ENCODE measurements at regions not wholly inside any gene's neighbourhood (a gene's known extent, or its start where the extent isn't known, plus 50 kb on each side); places are given as distances from the start of the nearest gene placed in this dataset.

- TF ChIP-seq MTA1 (CRISPR knock-in tag; IDR thresholded peaks at IDR 0.05; ENCODE audit: borderline replicate concordance) (no peak), FLYWCH1 (CRISPR knock-in tag; IDR thresholded peaks at IDR 0.05) (no peak), HNRNPH1 (optimal IDR thresholded peaks at IDR 0.05; ENCODE audit: low read depth, low read length) (no peak), RBM39 (IDR thresholded peaks at IDR 0.05; ENCODE audit: low read depth, low read length, poor library complexity, severe bottlenecking) (no peak), ZNF333 (CRISPR knock-in tag; IDR thresholded peaks at IDR 0.05; ENCODE audit: borderline replicate concordance) (no peak), ZBTB26 (CRISPR knock-in tag; IDR thresholded peaks at IDR 0.05; ENCODE audit: borderline replicate concordance) (no peak)
- TF ChIP-seq, protein P1, sequence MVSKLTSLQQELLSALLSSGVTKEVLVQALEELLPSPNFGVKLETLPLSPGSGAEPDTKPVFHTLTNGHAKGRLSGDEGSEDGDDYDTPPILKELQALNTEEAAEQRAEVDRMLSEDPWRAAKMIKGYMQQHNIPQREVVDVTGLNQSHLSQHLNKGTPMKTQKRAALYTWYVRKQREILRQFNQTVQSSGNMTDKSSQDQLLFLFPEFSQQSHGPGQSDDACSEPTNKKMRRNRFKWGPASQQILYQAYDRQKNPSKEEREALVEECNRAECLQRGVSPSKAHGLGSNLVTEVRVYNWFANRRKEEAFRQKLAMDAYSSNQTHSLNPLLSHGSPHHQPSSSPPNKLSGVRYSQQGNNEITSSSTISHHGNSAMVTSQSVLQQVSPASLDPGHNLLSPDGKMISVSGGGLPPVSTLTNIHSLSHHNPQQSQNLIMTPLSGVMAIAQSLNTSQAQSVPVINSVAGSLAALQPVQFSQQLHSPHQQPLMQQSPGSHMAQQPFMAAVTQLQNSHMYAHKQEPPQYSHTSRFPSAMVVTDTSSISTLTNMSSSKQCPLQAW (CRISPR knock-in tag; IDR thresholded peaks at IDR 0.05) = no peak
Observed at GRCh38 chr5:8924054-8924793, 621.7 kb downstream of the SEMA5A start (continued).

DNA sequence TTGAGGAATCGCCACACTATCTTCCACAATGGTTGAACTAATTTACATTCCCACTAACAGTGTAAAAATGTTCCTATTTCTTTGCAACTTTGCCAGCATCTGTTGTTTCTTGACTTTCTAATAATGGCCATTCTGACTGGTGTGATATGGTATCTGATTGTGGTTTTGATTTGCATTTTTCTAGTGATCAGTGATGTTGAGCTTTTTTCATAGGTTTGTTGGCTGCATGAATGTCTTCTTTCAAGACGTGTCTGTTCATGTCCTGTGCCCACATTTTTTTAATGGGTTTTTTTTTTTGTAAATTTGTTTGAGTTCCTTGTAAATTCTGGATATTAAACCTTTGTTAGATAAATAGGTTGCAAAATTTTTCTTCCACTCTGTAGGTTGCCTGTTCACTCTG is 615.9 kb downstream of the SEMA5A start:
- 0% methylated on average over 2 of the region's 2 CpGs for WGBS (ENCODE audit: low lambda C conversion rate)
- H3K4me2 ChIP-seq (ENCODE audit: low read depth, low read length) = no peak overlapping the region
- H3K4me3 ChIP-seq (replicated peaks in 1 of 3; ENCODE audit: insufficient read depth in 1 of 3, low read depth in 2 of 3, low read length in 3 of 3) = no peak overlapping the region
- no peak overlapping the region for H3K27ac ChIP-seq (ENCODE audit: extremely low read length, insufficient read depth, low read length)
- H3K79me2 ChIP-seq (ENCODE audit: insufficient read depth, low read length) = no peaks in the 10 kb centered on the region
- no peak for TF ChIP-seq REST (IDR thresholded peaks at IDR 0.05; ENCODE audit: borderline replicate concordance in 1 of 2, low read depth in 1 of 2, low read length in 2 of 2)
- no peak for TF ChIP-seq GATA4 (IDR thresholded peaks at IDR 0.05; ENCODE audit: borderline replicate concordance, low read depth)
- TF ChIP-seq SMARCC2 (IDR thresholded peaks at IDR 0.05) = no peak
- ChIA-PET POLR2A (no interaction called here), CTCF (ENCODE audit: low intra/inter-chr PET ratio, low total read pairs) (no interaction called here)
- DNase-seq (ENCODE audit: low spot score) (no peak), FAIRE-seq (no peak), ATAC-seq (no peak)
- intact Hi-C loops (cut with micrococcal nuclease; ENCODE audit: unreplicated experiment) = no loop called here
- no peaks in the 10 kb centered on the region for H4K20me1 ChIP-seq (ENCODE audit: insufficient read depth, low read length)
- peaks cover 66% of the 10 kb centered on the region for H3K9me3 ChIP-seq (ENCODE audit: low read length)
- H3K4me1 ChIP-seq (ENCODE audit: insufficient read depth, low read length) = no peaks in the 10 kb centered on the region
- no peak overlapping the region for H3K9ac ChIP-seq (ENCODE audit: insufficient read depth, low read depth, low read length)
- no peaks in the 10 kb centered on the region for H3K27me3 ChIP-seq (ENCODE audit: control insufficient read depth in 1 of 2, insufficient read depth in 2 of 2, low read length in 2 of 2)
- BruUV-seq (replicated peaks) = no TSS peak
- in situ Hi-C loops (cut with HindIII; ENCODE audit: extremely low pct_ligation_motif_present, low pct_unique_long_range_greater_than_20kb) = no loop called here
- H3K36me3 ChIP-seq (replicated peaks in 1 of 2; ENCODE audit: control insufficient read depth in 1 of 2, insufficient read depth in 2 of 2, low read length in 2 of 2) = no peaks in the 10 kb centered on the region
- no peak overlapping the region for H2AFZ ChIP-seq (ENCODE audit: low read length)
